Germinal center (tissue), 1 donor: ENCODE measurements at regions not wholly inside any gene's neighbourhood (a gene's known extent, or its start where the extent isn't known, plus 50 kb on each side); places are given as distances from the start of the nearest gene placed in this dataset.
"Not testable (repeated sequence)": the region's sequence is repeated elsewhere in the genome, so short reads cannot be mapped to it uniquely, and the experiment has no call there.

Experiments used
- DNase-seq: peaks from one replicate; pipeline ENCODE4 v3.0.0; 2012; ENCODE audit warnings: mixed read lengths, low spot score

DNA sequence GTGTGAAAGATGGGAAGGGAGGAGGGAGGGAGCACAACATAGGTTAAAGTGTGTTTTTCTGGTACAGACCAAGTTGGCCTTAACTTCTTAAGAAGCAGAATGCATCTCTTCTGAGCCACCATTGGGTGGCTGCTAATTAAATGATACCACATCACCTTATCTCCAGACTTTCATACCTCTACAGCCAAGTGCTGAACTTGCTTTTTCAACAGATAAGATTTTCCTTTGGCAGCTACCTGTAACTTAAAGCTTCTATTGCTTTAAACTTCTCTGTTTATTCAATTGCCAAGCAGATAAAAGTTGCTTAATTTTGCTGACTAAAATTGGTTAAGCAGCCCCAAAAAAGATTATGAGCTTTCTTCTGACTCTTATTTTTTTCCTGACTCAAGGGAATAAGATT is 292.4 kb upstream of the SGO1 start:
- DNase-seq, result no peak

DNA sequence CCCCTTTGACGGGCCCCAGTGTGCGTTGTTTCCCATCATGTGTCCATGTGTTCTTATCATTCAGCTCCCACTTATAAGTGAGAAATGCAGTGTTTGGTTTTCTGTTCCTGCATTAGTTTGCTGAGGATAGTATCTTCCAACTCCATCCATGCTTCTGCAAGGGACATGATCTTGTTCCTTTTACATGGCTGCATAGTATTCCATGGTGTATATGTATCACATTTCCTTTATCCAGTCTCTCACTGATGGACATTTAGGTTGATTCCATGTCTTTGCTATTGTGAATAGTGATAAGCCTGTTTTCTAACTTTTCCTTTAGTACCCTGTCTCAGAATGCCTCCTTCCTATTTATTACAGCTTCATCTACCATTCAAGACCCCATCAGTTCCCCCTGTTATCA is 278.2 kb upstream of the SGO1 start:
- not testable (repeated sequence) for DNase-seq

DNA sequence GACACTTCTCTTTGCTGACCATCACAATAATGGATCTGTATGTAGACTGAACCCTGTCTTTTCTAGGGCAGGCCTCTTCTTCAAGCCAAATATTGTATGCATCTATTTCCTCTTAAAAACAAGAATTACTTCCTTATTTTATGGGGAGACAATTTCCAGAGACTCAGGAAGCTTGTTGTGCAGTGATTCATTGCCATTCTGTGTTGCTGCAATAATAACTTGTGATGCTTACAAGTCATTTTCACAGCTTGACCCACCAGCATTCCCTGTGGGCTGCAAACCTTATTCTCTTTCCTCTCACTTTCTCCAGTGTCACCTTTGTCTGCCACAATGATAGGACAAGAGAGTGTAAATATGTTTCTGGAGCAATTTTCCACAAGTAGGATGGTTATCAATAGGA is 276.7 kb upstream of the SGO1 start:
- DNase-seq, result no peak

DNA sequence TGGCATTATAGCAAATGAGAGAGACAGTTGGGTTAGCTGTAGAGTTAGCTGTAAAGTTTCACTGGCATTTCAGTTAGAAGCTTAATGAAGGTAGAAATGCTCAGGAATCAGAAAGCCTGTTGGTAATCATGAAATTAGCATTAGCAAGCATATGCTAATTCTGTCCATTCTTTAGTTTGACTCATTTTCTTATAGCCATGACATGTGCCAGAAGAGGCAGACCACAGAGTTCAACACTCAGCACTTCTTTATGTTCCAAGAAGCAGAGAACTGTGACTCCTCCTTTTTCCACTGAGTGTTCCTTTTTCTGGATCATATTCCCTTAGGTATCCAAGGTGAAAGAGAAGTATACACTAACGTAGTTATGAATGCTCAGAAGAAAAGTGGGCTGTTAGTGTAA is 276.2 kb upstream of the SGO1 start:
- no peak for DNase-seq

DNA sequence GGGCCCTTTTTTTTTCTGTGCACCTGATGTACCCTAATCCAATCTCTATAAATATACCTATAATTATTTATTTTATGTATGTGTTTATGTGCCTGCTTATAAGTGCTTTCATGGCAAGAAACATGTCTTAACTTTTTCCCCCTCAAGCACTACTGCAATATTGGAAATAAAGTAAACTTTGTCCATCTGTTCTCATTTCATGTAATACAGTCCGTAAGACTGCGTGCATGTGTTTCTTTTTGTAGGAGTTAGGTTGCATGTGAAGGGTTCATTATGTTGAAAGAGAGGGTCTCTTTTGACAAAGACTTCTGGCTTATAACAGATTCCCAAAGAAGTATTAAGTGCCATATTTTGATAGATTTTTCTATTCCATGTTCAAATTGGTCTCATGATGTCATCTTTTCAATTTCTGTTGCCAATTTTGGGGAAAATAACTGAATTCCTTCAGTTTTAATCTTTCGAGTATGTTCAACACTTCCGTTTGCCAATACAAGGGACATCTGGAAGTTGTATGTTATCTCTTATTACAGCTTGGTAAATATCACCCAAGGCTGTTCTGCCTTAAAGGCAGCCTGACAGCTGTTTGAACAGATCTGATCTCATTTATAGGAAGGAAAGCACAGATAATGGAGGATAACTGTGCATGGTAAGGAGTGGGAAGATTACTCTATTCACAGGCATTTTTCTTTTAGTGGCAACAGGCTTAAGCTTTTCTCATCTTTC is 273.1 kb upstream of the SGO1 start:
- DNase-seq, result no peak

DNA sequence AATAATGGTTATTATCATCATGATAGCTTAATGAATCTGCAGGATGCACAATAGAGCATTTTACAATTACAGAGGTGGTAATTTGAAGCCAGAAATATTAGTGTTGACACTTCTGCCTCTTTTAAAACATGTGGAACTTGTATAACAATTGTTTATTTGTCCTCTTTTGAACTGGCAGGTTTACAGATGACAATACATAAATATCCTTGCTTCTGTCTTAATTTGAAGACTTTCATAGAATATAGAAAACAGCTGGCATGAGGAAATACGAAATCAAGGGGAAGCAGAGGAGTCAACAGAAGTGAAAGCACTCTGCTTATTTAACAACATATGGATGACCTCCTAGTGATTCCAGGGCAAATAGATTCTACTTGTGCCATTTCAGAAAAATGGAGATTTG is 270.5 kb upstream of the SGO1 start:
- DNase-seq, result no peak

DNA sequence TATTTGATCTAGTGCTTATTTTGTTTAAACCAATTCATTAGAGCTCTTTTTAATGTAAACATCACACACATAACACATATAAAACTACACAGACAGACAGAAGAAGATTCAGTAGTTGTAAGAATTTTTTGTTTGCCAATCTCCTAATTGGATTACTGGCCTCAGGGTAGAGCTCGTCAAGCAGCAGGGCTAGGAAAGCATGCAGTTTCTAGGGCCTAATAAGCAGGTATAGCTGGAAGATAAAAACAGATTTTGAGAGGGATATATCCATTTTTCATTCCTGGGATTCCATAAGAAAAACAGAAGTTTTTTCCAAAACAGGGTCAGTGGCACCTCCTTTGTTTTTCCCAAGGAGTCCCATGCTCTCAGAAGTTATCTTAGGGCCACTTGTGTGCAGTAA is 265.2 kb upstream of the SGO1 start:
- DNase-seq, result no peak

DNA sequence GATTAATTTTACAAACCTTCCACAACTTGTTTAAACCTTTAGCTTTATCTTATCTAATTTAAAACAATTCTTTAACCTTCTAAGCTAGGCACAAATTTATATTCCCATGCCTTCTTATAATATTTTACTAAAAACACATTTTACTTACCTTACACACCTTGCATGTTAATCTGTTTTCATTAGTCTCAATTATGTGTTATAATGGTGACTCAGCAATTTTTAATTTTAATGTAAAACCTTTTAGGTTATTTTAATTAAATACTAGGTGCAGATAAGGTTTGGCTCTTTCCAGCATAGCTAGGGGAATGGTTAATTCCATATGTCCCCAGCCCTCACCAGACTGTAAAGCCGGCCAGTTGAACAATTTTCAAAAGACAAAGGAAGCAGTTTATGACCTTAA is 264.6 kb upstream of the SGO1 start:
- no peak for DNase-seq

DNA sequence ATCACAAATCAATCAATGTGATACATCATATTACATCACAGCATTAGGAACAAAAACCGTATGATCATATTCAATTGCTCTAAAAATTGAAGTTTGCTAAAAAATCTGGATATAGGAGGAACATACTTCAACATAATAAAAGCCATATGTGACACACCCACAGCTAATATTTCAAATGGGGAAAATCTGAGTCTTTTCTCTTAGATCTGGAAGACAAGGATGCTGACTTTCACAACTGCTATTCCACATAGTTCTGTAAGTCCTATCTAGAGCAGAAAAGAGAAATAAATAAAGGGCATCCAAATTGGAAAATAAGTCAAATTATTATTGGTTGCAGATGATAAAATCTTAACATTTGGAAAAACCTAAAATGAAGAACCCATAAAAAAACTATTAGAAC is 256.8 kb upstream of the SGO1 start:
- no peak for DNase-seq

DNA sequence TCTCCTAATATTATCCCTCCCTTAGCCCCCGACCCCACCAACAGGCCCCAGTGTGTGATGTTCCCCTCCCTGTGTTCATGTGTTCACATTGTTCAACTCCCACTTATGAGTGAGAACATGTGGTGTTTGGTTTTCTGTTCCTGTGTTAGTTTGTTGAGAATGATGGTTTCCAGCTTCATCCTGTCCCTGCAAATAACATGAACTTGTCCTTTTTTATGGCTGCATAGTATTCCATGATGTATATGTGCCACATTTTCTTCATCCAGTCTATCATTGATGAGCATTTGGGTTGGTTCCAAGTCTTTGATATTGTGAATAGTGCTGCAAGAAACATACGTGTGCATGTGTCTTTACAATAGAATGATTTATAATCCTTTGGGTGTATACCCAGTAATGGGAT is 241.3 kb upstream of the SGO1 start:
- not testable (repeated sequence) for DNase-seq

DNA sequence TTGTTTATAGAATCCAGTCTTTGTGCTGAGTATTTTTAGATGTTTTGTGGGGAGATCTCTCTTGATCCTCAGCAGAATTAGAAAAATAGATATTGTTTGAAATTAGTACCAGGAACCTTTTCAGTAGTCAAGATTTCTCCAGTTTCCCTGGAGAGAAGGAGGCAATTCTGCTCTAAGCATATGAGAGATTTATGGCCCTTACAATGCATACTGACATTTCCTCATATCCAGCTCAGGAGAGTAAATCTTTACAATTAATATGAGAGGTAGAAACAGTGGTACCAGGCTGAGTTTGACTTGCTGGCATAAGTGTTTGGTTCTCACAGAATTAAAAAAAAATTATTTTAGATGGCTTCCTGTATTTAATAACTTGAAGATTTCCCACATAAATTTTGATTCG is 239.1 kb upstream of the SGO1 start:
- DNase-seq, result no peak

DNA sequence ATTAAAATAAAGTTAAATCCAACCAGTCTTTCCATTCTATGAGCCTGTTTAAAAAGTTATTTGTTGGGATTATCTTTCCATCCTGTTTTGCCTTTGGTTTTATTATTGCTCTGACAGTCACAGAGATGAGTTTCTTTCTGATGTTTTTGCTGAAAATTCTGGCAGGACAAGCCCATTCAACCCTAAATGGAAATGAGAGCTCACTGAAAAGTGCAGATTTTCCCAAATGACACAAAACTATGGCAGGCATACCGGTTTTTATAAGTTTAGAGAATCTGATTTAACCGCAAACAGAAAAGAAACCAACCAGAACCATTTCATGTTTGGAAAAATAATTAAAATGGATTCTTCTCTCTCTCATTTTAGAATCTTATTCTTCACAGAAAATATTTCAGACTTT is 238.1 kb upstream of the SGO1 start:
- DNase-seq, result no peak

DNA sequence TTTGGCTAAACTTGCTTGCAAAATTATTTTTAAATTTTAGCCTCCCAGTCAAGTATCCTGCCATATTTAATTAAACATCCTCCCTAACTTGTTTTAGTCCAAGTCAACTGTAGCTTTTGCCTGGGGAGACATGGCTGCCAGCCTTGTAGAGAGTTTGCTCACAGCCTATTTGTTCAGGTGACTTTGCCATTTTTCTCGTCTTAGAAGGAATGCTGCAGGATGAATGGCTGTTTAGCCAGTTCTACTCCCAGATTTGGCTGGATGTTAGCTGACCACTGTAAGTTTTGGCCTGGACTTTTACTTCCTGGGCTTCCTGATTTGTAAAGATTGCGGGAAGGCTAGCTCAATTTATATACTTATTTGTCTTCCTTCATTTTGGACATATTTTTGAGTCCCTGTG is 236.4 kb upstream of the SGO1 start:
- no peak for DNase-seq

DNA sequence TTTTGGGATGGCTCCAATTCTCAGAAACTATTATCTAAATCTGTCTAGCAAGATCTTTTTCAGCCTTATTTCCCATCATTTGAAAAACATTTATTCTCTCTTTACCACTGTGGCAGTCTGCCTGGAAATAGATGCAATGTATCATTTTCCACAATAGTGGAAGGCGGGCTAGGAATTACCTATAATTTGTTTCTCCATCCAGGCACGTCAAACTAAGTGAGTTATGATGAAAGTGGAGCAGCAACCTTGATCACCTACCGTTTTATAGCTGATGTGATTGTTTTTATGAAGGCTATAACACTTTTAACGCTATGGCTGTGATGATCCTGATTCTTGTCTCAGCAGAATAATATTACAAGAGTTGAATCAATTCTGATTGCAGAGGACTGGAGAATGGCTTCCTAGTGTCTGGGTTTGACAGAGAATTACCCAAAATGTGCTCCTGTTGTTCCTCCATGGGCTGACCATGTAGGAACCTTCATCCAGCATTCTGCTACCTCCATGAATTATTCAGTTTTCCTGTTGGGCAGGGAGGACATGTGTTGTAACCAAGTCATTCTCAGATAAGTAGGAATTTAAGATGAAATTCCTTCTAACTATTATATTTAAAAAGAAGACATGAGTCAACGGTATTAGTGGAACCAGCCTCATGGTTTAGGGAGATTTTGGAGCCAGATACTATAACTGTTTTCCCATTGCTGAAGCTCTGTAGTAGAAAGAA is 231.5 kb upstream of the SGO1 start:
- no peak for DNase-seq

DNA sequence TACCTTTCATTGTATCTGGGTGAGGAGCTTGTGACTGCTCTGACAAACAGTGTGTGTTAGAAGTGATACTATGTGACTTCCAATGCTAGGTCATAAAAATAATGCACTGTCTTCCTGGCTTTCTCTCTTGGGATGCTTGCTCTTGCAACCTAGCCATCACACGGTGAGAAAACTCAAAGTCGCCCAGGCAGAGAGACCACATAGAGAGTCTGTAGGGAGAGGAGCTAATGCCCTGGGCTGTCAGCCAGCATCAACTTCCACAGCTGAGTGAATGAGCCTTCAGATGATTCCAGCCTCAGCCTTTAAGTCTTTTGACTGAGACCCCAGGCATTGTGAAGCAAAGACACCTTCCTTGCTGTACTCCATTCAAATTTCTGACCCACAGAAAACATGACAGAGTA is 220.6 kb upstream of the SGO1 start:
- DNase-seq, result no peak

DNA sequence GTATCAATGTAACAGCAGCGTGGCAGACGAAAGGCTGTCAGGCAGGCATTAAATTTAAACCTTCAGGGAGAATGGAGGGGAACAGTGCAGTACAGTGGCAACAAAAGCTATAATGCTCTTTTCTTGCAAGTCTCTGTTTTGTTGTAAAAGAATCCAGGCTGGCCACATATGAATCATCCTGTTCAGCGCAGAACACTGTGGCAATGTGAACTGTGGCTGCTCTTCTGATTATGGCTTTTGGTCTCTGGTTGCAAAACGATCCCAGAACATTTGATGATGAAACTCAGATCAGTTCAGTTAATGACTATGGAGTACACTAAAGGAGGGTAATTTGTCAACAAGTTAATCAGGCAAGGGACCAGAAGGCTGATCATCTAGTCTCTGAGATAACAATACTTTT is 219.7 kb upstream of the SGO1 start:
- no peak for DNase-seq

DNA sequence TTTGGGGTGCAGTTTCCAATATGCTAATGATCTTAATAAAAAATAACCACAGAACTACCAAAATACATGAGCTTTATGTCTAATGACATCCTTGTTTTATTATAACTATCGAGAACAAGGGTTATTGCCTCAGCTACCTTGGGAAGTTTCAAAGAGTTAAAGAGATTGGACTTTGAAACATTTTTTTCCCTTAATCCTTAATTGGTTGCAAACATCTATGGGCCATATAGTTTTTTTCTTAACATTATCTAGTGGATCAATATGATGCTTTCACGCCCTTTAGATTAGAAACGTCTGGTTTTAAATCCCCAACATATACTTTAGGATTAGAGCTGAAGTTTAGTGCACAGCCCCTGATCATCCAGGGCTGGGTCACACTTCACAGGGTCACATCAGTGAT is 219.2 kb upstream of the SGO1 start:
- DNase-seq, result no peak

DNA sequence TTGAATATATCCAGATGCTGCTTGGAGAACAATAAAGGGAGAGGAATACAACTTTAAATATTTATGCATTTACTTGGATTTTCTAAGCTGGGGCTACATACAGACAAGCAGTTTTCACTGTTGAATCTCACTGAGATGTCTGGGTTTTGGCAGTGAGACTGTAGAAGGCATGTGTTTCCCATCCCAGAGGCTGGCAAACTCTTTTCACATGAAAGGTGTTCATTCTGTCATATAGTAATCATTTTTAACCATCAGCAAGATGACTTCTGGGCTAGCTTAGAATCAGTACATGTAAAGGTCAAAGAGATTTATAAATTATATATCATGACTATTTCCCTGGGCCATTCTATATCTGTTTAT is 218.7 kb upstream of the SGO1 start:
- no peak for DNase-seq

DNA sequence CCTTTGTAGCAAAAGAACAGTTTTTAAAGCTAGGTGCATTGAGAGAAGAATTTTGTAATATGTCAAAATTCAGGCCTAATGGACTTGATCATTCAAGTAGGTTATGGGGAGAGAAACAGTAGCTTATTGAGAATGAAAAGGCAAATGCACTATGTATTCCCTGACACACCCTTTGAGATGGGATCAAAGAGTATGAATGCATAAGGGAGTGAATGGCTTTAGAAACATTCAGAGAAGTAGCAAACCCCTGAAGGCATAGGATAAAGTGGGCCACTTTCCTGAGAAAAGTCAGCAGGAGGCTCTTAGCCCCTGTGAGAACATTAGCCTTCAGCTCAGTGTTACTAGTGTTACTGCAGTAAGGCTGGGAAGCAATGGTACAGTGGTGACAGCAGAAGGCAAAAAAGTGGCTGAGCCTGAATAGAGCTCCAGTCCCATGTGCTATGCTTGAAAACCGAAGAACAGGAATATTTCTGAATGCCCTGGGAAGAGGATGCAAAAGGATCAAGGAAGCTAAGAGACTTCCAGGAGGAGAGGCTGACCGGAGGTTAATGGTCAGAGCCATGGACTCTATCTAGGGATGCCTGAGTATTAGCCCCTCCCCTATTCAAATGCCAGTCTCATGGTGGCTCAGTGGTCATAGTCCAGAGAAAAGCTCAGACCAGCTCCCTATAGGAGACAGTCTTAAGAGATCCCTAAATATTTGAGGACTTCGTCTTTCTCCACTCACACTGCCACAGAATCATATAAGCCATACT is 218.2 kb upstream of the SGO1 start:
- no peak for DNase-seq

DNA sequence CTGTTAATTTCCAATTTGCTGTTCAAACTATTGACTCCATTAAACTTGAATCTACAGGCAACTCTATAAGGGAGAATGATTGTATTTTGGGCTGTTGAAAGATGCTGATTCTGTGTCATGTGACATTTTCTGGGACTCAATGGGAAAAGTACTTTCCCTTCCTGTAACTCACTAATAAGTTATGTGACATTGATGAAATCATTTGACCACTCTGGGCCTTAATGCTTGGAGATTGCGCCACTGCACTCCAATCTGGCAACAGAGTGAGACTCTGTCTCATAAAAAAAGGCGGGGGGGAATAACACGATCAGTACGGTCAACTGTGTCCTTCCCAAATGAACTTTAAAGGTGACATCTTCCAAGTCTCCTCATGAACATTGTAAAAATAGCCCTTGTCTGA is 215.2 kb upstream of the SGO1 start:
- no peak for DNase-seq

DNA sequence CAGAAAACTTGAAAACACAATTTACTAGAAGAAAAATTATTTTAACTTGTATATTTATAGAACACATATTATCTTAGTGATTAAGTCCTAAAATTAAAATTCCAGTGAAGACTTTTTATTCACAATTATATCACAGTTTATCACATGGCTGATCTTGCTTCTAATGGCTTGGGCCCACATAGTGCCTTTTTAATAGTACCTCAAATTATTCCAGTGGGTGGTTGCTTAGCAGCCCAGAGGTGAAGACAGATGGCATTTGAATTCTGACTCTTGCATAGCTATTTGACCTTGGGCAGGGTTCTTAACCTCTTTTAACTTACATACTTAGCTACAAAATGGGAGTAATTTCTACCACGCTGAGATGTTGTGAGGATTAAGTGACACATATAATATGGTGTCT is 214.7 kb upstream of the SGO1 start:
- DNase-seq, result no peak

DNA sequence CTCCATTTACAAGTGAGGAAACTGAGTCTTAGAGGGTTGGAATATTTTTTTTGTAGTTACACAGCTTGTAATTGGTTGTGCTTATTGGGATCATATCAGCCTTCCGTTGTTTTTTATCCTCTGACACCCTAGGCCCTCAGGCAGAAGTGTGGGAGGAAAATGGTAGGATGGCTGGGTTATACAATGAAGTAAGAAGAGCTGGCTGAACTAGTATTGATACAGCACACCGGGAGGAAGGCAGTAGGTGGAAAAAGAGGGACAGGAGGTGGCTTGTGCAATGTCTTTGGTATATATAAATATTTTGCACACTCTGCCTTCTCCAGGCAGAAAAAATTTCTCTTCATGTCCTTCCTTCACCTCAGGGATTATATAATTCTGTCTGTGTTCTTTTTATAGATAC is 214.3 kb upstream of the SGO1 start:
- DNase-seq, result no peak

DNA sequence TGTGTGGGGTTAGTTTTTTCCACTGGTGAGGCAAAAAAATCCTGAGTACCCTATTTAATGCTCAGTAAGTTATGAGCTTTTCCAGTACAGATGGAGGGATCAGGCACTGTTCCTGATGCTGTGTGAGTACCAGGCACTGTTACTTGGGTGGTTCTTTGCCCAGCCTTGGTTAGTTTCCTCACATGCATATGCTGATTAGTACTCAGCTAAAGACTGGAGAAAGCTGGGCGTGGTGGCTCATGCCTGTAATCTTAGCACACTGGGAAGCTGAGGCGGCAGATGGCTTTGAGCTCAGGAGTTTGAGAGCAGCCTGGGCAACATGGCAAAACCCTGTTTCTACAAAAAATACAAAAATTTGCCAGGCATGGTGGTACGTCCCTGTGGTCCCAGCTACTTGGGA is 210.3 kb upstream of the SGO1 start:
- DNase-seq, result no peak
